A673 (cell line): ENCODE measurements at regions not wholly inside any gene's neighbourhood (a gene's known extent, or its start where the extent isn't known, plus 50 kb on each side); places are given as distances from the start of the nearest gene placed in this dataset.

ENCODE experiments used
- CTCF ChIP-seq: fragments of 300-800, 200-600 bp; sonication (generic); conservative IDR thresholded peaks from 2 replicates; pipeline ENCODE4 v1.5.1; 2017; ENCODE audit warnings: low read depth, mild to moderate bottlenecking, antibody characterized with exemption, low read length, moderate library complexity, mixed read lengths
- EZH2 ChIP-seq: fragments of 200-600 bp; sonication (generic); IDR thresholded peaks from 2 replicates; pipeline ENCODE4 v1.6.1; 2017; ENCODE audit warnings: borderline replicate concordance, low read depth, mild to moderate bottlenecking, mixed read lengths, antibody characterized with exemption, low read length; ENCODE audit not compliant: poor library complexity, severe bottlenecking

GRCh38 chr6:137731600-137731959, 135.5 kb upstream of the TNFAIP3 start:
- no peak for TF ChIP-seq CTCF
- TF ChIP-seq EZH2, result no peak
